ENCODE measurements at regions not wholly inside any gene's neighbourhood (a gene's known extent, or its start where the extent isn't known, plus 50 kb on each side); places are given as distances from the start of the nearest gene placed in this dataset.

- no peak for TF ChIP-seq POLR2AphosphoS5 (IDR thresholded peaks at IDR 0.05; ENCODE audit: low read depth, low read length)
- no peak for TF ChIP-seq CTCF (IDR thresholded peaks at IDR 0.05)
- TF ChIP-seq TCF7L2 (IDR thresholded peaks at IDR 0.05; ENCODE audit: low read depth, low read length): no peak
- TF ChIP-seq REST (IDR thresholded peaks at IDR 0.05; ENCODE audit: insufficient read depth in 1 of 2, low read depth in 2 of 2, low read length in 1 of 2): no peak
Observed at GRCh38 chr22:48488611-48489511, 1338.8 kb downstream of the BRD1 start.

Measured in Panc1 (cell line).